GM19351 (cell line): ENCODE measurements at regions not wholly inside any gene's neighbourhood (a gene's known extent, or its start where the extent isn't known, plus 50 kb on each side); places are given as distances from the start of the nearest gene placed in this dataset.
"Not testable (repeated sequence)": the region's sequence is repeated elsewhere in the genome, so short reads cannot be mapped to it uniquely, and the experiment has no call there.

Experiments
- ATAC-seq: cut with Tn5 transposase; IDR thresholded peaks from one replicate; pipeline ENCODE4 v1.9.1; 2021; ENCODE audit warnings: mild to moderate bottlenecking, moderate library complexity; ENCODE audit not compliant: unreplicated experiment

GRCh38 chr13:47892374-47892773 lies 108.7 kb downstream of the SUCLA2 start:
- ATAC-seq: no peak

- ATAC-seq: no peak
Measured at GRCh38 chr13:47890146-47890814, 110.8 kb downstream of the SUCLA2 start.

GRCh38 chr13:47886314-47886713 lies 114.8 kb downstream of the SUCLA2 start:
- no peak for ATAC-seq

- no peak for ATAC-seq
Measured at GRCh38 chr13:47875201-47875600, 125.9 kb downstream of the SUCLA2 start.

GRCh38 chr13:47873987-47874386 lies 127.1 kb downstream of the SUCLA2 start:
- not testable (repeated sequence) for ATAC-seq

GRCh38 chr13:47873319-47873718 lies 127.8 kb downstream of the SUCLA2 start:
- not testable (repeated sequence) for ATAC-seq

GRCh38 chr13:47869776-47870175 lies 131.3 kb downstream of the SUCLA2 start:
- ATAC-seq: no peak

- no peak for ATAC-seq
Measured at GRCh38 chr13:47865883-47866282, 135.2 kb downstream of the SUCLA2 start.

- ATAC-seq: no peak
Measured at GRCh38 chr13:47862841-47863240, 138.2 kb downstream of the SUCLA2 start.

GRCh38 chr13:47859165-47859564 lies 141.9 kb downstream of the SUCLA2 start:
- no peak for ATAC-seq

- no peak for ATAC-seq
Measured at GRCh38 chr13:47858042-47859025, 142.7 kb downstream of the SUCLA2 start.

GRCh38 chr13:47853236-47853635 lies 147.8 kb downstream of the SUCLA2 start:
- ATAC-seq: no peak

- ATAC-seq: no peak
Measured at GRCh38 chr13:47846886-47847285, 154.2 kb downstream of the SUCLA2 start.

GRCh38 chr13:47845981-47846380 lies 155.1 kb downstream of the SUCLA2 start:
- no peak for ATAC-seq

GRCh38 chr13:47843005-47843404 lies 158.1 kb downstream of the SUCLA2 start:
- ATAC-seq: peak; percentile 68

GRCh38 chr13:47841151-47841550 lies 159.9 kb downstream of the SUCLA2 start:
- no peak for ATAC-seq

GRCh38 chr13:47837906-47838305 lies 163.2 kb downstream of the SUCLA2 start:
- ATAC-seq: no peak

GRCh38 chr13:47837104-47837880 lies 163.8 kb downstream of the SUCLA2 start:
- ATAC-seq: no peak

GRCh38 chr13:47835470-47836228 lies 165.4 kb downstream of the SUCLA2 start:
- ATAC-seq: peak; percentile 58

GRCh38 chr13:47832458-47832972 lies 168.6 kb downstream of the SUCLA2 start:
- ATAC-seq: no peak
